ENCODE measurements at regions not wholly inside any gene's neighbourhood (a gene's known extent, or its start where the extent isn't known, plus 50 kb on each side); places are given as distances from the start of the nearest gene placed in this dataset.

- DNase-seq: no peak
Measured at GRCh38 chr1:29704430-29704829, 468.1 kb downstream of the PTPRU start.

- no peak for DNase-seq
Measured at GRCh38 chr1:29703596-29704370, 467.5 kb downstream of the PTPRU start.

DNA sequence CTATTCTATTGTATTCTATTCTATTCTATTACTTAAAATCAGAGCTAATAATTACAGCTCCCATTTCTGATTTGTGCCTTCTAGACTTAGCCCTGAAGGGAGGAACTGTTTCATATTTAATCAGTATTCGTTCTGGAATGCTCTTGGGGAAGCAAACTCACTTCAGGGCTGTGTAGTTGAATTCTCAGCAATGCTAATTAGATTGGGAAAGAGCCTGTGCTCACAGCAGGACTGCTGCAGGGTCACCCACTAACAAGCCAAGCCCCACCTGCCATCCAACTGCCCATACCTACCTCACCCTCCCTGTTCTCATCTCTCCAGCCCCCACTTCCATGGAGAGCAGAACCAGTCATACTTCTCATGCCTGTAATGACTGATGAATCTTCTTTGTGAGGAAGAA, 464.2 kb downstream of the PTPRU start:
- DNase-seq: no peak

GRCh38 chr1:29698626-29699025, 462.3 kb downstream of the PTPRU start:
- DNase-seq: no peak

DNA sequence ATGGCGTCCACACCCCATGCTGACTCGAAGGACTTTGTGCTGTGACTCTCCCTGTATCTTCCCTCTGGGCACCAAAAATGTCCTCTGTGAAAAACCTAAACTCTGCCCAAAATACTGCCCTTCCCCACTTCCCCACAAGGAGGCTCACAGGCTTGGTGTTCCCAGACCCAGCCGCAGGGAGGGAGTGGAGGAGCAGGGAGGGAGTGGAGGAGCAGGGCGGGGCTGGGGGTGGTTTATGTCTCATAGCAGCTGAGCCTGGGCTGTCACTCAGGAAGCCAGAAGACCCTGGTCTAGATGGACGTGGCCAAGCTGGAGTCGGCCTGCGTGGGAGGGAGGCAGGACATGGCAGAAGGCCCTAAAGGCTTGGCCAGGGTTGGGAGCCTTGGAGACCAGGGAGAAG, 461.7 kb downstream of the PTPRU start:
- DNase-seq: peak; percentile 45

- DNase-seq: no peak
Measured at GRCh38 chr1:29697391-29697780, 461.1 kb downstream of the PTPRU start.

GRCh38 chr1:29696656-29697390, 460.5 kb downstream of the PTPRU start:
- DNase-seq: no peak

GRCh38 chr1:29695803-29696202, 459.5 kb downstream of the PTPRU start:
- DNase-seq: no peak

DNA sequence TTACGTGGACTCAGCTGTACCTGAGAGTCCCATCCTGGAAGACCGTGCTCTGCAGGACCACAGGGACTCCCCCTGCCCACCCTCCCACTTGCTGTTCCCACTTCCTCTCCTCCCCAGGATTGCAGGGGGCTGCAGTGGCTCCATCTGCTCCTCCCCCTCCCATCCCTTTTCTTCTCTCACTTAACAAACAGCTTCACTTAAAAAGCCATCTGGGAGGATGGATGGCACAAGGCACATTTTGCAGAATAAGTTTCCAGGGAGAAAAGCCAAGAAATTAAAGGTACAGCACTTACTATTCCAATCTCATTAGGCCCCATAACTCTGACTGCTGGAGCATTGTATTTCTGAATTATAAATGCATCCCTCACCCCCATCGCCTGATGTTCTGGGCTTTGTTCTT, 458.7 kb downstream of the PTPRU start:
- no peak for DNase-seq

GRCh38 chr1:29691499-29691898, 455.2 kb downstream of the PTPRU start:
- DNase-seq: no peak

DNA sequence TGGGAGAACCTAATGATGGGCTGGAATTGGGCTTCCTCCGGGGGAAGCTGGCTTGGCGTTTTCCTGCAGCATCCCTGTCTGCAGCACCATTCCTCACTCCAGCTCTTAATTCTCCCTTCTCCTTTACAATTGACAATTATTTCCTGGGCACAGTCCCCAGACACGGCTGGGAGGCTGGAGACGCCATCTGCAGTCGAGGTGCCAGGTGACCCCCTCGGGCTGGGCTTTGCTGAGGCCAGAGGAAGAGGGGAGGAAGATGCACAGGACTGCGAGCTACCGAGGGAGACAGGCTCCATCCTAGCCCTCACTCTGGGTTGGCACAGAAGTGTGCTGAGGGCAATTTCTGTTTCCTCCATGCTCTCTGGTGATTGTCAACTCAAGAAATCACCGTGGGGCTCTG, 453.8 kb downstream of the PTPRU start:
- DNase-seq: no peak

DNA sequence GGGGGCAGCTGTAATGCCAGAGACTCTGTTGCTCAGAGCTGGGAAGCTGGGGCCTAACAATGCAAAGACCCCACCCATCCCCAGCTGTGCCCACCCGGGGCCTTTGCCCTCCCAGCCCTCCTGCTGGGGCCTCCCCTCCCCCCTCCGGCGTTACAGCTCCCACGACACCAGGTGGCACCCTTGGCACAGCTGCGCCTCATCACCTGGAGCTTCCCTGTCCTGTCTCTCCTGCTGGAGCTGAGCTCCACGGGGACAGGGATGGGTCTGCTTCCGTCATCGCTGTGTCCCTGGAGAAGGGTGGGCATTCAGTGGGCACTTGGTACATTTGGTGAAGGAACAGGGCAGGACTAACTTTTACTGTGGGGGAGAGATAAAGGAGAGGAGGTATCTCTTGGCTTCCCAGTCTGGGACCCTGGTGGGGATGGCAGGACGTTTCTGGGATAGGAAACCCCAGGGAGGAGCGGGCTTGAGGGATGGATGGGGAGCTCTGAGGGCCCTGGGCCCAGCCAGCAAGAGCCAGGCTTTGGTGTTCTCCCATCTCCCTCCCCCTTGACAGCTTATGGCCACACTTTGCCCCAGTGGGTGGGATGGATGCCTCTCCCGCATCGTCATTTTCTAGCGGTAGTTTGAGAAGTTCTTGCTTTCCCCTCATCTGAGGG, 453.2 kb downstream of the PTPRU start:
- no peak for DNase-seq

- no peak for DNase-seq
Measured at GRCh38 chr1:29688471-29689365, 452.4 kb downstream of the PTPRU start.

GRCh38 chr1:29687601-29688244, 451.4 kb downstream of the PTPRU start:
- no peak for DNase-seq

GRCh38 chr1:29687166-29687565, 450.8 kb downstream of the PTPRU start:
- no peak for DNase-seq

DNA sequence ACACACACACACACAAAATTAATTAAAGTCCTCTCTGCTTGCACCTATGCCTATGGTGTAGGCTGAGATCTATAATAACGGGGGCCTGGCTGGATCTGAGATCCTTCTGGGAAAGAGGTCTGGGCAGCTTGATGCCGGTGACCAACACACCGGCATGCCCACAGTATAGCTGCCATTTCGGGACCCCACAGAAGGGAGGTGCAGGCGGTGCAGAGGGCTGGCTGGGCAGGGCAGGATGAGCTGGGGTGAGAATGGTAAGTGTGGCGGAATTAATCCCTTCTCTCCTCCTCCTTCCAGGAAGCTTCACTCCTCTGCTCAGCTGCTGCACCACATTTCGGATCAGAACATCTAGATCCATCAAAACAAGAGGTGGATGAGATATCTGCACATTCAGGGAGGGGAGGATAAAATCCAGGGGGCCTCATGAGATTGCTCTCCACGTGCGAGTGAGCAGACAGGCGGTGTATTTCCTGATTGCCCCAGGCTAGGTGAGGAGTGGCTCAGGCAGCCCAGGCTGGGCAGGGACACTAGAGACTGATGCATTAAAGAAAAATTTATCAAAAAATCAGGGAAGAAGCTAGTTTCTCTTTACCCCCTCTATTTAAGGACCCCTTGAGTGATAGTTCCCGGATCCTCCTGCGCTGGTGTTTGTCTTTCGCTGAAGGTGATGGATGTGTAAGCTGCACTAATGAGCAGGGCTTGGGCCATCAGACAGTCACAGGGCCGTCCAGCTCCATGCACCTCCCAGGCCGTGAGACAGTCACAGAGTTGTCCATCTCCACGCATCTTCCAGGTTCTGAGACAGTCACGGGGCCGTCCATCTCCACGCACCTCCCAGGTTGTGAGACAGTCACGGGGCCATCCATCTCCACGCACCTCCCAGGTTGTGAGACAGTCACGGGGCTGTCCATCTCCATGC, 449.9 kb downstream of the PTPRU start:
- DNase-seq: no peak

DNA sequence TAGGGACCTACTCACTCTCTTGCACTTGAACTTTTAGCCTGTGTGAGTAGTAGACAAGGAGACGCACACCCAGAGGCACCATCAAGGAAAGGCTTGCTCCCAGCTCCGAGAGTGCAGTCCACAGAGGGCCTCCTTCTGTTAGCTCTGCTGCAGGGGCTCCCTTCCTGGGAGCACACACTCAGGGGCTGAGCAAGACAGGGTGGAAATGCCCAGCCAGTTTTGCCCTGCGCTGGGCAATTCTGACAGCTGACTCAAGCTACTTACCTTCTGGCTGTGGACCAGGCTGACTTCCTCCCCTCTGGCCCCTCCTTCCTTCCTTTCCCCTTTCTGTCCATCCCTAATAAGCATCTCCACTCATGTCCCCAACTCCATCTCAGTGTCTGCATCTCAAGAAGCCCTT, 449.1 kb downstream of the PTPRU start:
- DNase-seq: no peak

DNA sequence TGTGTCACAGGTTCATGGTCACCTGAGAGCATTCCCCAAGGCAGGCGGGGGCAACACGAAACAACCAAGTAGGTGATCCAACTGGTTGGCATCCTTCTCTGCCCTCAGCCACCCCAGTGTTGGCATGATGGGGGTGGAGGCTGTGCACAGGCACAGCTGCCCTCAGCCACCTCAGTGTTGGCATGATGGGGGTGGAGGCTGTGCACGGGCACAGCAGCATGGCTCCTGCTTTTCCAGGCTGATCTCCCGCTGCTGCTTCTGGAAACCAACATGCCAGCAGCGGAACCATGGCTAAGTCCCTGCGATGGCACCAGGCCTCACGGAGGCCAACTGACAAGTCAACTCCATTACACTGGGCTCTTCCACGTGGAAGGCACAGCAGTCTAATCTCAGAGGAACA, 447.8 kb downstream of the PTPRU start:
- no peak for DNase-seq

- DNase-seq: no peak
Measured at GRCh38 chr1:29683472-29683871, 447.1 kb downstream of the PTPRU start.

DNA sequence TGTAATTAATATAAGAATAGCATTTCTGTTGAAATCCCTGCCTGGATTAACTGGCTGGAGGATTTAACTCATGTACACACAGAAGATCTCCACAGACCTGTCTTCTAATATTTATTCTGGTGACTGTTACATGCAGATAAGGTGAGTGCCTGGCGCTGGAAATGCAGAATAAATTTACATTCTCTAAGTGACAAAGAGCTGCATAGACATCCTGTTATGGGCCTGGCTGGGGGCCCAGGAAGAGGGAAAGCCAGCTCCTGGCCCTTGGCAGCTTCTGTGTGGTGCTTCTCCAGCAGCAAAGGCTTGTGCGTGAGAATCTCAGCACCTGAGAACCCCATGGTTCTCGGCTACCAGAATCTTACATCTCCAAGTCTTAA, 446.6 kb downstream of the PTPRU start:
- DNase-seq: no peak

- no peak for DNase-seq
Measured at GRCh38 chr1:29682171-29682918, 446.0 kb downstream of the PTPRU start.
